Upper lobe of right lung (tissue), 1 donor: ENCODE measurements at regions not wholly inside any gene's neighbourhood (a gene's known extent, or its start where the extent isn't known, plus 50 kb on each side); places are given as distances from the start of the nearest gene placed in this dataset.

Experiments used
- ATAC-seq: fragments of 200-7000 bp; cut with Tn5 transposase; one replicate; pipeline ENCODE4 v1.9.1; 2020; ENCODE audit warnings: mild to moderate bottlenecking, moderate library complexity
- DNase-seq: peaks from one replicate; pipeline ENCODE4 v3.0.0-alpha.2; 2020
- H3K27ac ChIP-seq: fragments of 200-600 bp; one replicate; pipeline ENCODE4 v1.8.0; 2022
- H3K27me3 ChIP-seq: fragments of 200-600 bp; one replicate; pipeline ENCODE4 v1.8.0; 2022; ENCODE audit warnings: mild to moderate bottlenecking
- H3K36me3 ChIP-seq: fragments of 200-600 bp; one replicate; pipeline ENCODE4 v1.8.0; 2022
- H3K4me1 ChIP-seq: fragments of 200-600 bp; one replicate; pipeline ENCODE4 v1.8.0; 2022
- H3K4me3 ChIP-seq: fragments of 200-600 bp; one replicate; pipeline ENCODE4 v1.8.0; 2022; ENCODE audit warnings: mild to moderate bottlenecking
- H3K9me3 ChIP-seq: fragments of 200-600 bp; one replicate; pipeline ENCODE4 v1.8.0; 2022
- CTCF ChIP-seq: fragments of 200-600 bp; IDR thresholded peaks from one replicate; pipeline ENCODE4 v1.8.0; 2022; ENCODE audit warnings: antibody characterized with exemption
- intact Hi-C: fragments of 100-400 bp; cut with DNase I; formaldehyde crosslinking; loops from one replicate; pipeline ENCODE4 v1.11.0; 2022
- donor health status: DM: no; HTN: yes; CAD: no; lungs with severe emphysema.

- Histone ChIP-seq H3K4me3 (no peak overlapping the region), H3K36me3 (no peaks in the 10 kb centered on the region), H3K4me1 (no peaks in the 10 kb centered on the region), H3K9me3 (no peaks in the 10 kb centered on the region), H3K27me3 (no peaks in the 10 kb centered on the region), H3K27ac (no peak overlapping the region)
- no peak for DNase-seq
- intact Hi-C loops: no loop called here
- no peak for ATAC-seq
- TF ChIP-seq CTCF: no peak
Measured at GRCh38 chr4:162793571-162793970, 373.1 kb downstream of the NAF1 start.

DNA sequence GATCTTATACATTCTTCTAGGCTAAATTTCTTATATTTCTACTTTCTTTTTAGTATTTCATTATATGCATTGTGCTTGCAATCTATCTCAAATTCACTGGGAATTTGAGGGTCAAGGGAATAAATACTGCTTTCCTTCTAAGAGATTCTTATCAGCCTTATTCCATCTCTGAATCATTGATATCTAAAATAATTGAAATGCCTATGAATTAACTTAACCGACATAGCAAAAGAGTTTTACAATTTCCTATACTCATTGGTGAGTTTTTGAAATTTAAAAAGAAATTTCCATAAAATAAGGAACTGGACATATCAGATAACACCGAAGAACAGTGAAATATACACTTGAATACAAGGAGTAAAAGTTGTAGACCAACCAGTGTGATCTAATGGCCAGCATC lies 373.7 kb downstream of the NAF1 start:
- H3K4me3 ChIP-seq: no peak overlapping the region
- no peak overlapping the region for H3K27ac ChIP-seq
- H3K27me3 ChIP-seq: no peaks in the 10 kb centered on the region
- intact Hi-C loops: no loop called here
- no peak for DNase-seq
- no peaks in the 10 kb centered on the region for H3K9me3 ChIP-seq
- H3K36me3 ChIP-seq: no peaks in the 10 kb centered on the region
- H3K4me1 ChIP-seq: no peaks in the 10 kb centered on the region
- no peak for ATAC-seq
- no peak for TF ChIP-seq CTCF

GRCh38 chr4:162791226-162791625 lies 375.5 kb downstream of the NAF1 start:
- Histone ChIP-seq H3K9me3 (no peaks in the 10 kb centered on the region), H3K27ac (no peak overlapping the region), H3K36me3 (no peaks in the 10 kb centered on the region), H3K4me3 (no peak overlapping the region), H3K4me1 (no peaks in the 10 kb centered on the region), H3K27me3 (no peaks in the 10 kb centered on the region)
- intact Hi-C loops: no loop called here
- DNase-seq (no peak), ATAC-seq (no peak)
- TF ChIP-seq CTCF: no peak

GRCh38 chr4:162787120-162787519 lies 379.6 kb downstream of the NAF1 start:
- H3K36me3 ChIP-seq: no peaks in the 10 kb centered on the region
- DNase-seq: no peak
- H3K4me1 ChIP-seq: no peaks in the 10 kb centered on the region
- no peaks in the 10 kb centered on the region for H3K9me3 ChIP-seq
- H3K27me3 ChIP-seq: no peaks in the 10 kb centered on the region
- ATAC-seq: no peak
- no peak overlapping the region for H3K4me3 ChIP-seq
- intact Hi-C loops: no loop called here
- no peak for TF ChIP-seq CTCF
- H3K27ac ChIP-seq: no peak overlapping the region

DNA sequence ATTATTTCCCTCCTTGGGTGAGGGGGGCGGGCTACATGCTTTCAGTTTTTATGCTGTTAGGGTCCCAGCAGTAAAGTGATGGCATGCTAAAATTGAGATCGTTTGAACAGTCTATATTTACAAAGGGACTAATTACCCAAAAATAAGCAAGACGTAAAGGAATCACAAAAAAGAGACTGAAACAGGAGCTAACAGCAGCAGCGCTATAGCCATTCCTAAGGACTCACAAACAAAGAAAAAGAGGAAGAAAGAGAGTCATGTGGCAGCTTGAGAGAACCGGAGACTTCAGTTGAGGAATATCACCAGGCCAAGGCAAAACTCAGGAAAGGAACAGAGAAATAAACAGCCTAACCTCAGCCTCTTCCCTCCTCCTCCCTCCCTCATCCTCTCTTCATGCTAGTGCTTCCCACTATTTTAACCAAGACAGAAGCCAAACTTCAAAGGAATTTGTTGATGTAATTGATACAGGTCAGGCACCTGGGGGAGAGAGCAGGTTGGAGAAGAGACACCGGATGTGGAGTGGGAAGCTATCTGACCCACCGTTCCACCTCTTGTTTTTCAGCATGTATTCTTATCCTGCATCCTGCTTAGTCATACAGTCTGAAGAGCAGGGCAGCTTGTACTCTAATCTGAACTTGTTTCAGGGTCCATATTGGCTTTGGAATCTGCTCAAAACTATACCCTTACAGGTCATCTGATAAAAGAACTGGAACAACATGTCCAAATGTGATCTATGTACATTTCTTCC lies 383.7 kb downstream of the NAF1 start:
- intact Hi-C loops: no loop called here
- TF ChIP-seq CTCF: no peak
- ATAC-seq (no peak), DNase-seq (no peak)
- no peak overlapping the region for H3K27ac ChIP-seq
- H3K36me3 ChIP-seq: no peaks in the 10 kb centered on the region
- no peaks in the 10 kb centered on the region for H3K27me3 ChIP-seq
- H3K4me3 ChIP-seq: no peak overlapping the region
- no peaks in the 10 kb centered on the region for H3K9me3 ChIP-seq
- no peaks in the 10 kb centered on the region for H3K4me1 ChIP-seq
